HG03378 (cell line): ENCODE measurements at regions not wholly inside any gene's neighbourhood (a gene's known extent, or its start where the extent isn't known, plus 50 kb on each side); places are given as distances from the start of the nearest gene placed in this dataset.

Experiments used
- ATAC-seq: cut with Tn5 transposase; IDR thresholded peaks from one replicate; pipeline ENCODE4 v1.9.1; 2021; ENCODE audit warnings: mild to moderate bottlenecking, moderate library complexity; ENCODE audit not compliant: unreplicated experiment

DNA sequence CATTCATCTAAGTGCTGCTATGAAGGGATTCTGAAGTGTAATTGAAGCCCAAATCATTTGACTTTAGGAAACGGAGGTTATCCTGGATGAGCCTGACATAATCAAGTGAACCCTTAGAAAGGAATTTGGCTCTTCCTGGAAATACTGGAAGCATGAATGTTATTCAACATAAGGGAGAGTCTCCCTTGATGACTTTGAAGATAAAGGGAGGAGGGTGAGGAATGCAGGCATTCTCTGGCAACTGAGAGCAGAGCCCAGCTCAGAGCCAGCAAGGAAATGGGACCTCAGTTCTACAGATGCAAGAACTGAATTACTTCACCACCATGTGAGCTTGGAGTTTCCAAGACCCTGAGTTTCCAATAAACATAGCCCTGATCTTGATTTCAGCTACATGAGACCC, 168.2 kb downstream of the DLL1 start:
- ATAC-seq = no peak

DNA sequence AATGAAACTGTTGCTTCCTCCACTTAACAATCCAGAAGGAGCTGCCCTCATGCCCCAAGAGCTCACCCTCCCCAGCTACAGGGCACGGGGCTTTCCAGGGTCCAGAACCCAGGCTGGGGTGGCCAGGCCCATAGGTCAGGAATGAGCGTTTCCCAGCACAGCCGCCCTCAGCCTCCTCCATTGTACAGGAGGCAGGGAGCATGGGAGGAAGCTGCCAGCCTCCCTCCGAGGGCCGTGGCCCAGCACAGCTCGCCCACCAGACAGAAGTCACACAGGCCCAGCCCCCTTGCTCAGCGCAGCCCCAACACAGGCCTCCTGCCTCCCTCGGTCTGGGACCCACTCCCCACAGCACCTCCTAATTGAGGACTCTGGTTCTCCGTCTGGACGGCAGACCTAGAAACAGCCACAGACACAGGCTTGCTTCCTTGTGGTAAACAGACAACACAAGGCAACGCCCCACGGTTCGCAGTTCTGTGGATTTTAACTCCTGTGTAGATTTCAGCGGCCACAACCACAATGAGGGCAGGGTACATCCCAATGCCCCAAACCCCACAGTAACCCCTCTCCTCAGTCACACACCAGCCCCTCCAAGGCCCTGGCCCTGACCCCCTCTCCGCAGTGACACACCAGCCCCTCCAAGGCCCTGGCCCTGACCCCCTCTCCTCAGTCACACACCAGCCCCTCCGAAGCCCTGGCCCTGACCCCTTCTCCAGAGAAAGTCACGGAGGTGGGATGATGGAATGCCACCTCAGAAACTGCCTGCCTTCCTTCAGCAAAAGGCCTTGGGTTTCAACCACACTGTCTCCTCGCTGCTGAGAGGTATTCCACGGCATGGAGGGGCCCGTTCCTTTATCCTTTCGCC, 173.5 kb downstream of the DLL1 start:
- ATAC-seq = no peak

DNA sequence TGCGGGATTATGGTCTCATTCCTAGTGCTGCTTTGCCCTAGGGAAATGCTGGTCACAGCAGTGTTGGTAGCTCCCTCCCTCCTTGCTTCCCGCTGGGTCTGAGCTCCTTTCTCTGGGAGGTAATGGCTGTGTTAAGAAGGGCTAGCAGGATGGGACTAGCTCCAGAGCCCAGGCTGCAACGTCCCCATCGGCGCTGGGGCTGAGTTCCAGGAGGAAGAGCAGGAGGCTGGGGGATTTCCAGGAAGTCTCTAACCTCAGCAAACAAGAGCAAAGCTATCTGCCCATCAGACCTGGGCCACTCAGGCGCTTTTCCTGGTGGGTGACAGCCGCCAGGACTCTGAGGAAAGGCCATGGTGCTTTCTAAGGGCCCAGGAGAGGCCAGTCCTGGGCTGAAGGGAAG, 174.2 kb downstream of the DLL1 start:
- no peak for ATAC-seq

DNA sequence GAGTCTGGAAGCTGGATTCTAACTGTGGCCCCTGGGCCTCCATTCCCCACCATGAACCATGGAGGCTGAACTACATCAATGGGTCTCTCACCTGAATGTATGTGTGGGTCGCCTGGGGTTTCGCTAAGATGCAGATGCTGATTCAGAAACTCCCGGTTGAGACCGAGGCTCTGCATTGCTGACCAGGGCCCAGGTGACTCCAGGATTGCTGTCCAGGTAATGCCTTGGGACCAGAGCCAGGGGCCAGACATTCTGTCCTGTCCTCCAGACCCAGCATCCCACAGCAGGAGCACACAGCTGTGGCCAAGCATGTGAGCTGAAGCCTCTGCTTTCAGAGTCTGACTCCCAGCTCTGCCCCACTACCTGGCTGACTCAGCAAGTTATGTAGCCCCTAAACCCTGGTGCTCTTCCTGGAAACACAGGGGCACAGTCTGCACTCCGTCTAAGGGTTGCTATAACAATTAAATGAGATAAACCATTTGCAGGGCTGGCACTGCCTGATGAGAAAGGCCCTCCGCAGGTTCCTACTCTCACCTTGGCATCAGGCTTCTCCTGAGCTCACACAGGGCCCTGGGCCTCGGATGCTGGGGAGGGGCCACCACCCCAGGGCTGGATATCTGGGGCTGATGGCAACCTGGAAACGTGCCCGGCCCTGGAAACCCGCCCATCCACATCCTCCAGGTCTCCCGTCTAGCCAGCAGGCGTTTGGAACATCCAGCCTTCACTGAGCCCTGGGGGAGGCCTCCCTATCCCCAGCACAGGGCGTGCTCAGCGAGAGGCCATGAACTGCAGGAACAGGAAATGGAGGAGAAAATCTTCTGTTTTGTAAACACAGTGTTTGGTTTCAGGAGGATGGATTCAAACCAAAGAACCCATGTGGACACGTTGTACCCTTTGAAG, 175.7 kb downstream of the DLL1 start:
- no peak for ATAC-seq

DNA sequence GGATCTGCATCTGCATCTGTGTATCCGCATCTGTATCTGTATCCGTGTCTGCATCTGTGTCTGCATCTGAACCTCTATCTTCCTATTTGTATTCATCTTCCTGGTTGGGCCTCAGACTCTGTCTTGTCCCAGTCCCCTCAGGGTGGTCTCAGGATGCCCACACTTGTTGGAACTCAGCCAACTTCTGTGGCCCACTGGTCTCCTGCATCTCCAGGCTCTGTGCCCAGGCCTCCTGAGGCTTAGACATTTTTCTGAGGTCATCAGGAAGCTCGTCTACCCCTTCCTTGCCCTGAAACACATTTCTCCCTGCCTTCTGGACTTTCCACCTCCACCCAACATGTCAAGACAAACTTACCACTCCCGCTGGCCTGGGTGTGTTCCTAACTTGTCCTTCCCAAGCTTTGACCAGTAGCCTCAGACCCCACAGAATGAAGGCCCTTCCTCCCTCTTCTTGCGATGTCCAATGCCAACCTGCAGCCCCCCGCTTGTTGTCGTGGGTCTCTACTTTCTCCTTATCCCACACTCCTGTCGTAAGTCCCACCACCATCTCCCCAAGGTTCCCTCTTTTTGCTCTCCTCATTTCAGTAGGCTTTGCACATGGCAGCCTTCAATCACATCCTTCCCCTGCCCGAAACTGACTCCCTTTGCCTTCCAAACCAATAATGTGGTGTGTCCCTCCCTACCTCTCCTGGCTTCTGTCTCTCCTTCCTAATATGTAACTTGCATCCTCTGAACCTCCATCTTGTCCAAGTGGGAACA, 176.5 kb downstream of the DLL1 start:
- ATAC-seq = no peak

DNA sequence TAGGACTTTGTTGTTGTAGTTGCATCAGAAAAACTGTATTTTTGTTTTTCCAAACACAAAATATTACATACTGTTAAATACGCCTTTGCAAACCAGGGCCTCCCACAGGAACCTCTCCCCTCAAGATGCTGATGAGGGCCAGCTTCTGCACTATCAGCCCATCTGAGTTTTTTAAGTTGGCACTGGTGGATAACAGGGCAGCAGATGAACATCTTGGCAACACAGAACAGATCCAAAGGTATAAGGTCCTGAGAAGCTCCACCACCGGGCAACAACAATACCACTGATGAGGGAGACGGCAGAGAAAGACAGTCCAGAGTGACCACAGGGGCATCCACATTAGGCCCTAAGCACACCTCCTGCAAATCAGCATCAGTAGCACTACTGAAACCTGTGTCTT, 177.7 kb downstream of the DLL1 start:
- ATAC-seq = no peak

DNA sequence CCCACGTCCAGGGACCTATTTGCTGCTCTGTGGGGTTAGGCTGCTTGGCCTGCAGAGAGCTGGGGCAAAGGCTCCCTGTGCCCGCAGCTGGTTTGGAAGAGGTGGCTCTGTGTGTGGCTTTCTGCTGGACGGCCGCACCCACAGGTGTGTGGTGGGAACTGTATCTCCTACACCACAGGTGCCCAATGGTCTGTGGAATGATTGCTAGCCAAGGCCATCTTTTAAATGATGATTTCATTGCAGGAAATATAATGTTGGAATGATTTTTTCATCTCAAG, 178.4 kb downstream of the DLL1 start:
- ATAC-seq = no peak

DNA sequence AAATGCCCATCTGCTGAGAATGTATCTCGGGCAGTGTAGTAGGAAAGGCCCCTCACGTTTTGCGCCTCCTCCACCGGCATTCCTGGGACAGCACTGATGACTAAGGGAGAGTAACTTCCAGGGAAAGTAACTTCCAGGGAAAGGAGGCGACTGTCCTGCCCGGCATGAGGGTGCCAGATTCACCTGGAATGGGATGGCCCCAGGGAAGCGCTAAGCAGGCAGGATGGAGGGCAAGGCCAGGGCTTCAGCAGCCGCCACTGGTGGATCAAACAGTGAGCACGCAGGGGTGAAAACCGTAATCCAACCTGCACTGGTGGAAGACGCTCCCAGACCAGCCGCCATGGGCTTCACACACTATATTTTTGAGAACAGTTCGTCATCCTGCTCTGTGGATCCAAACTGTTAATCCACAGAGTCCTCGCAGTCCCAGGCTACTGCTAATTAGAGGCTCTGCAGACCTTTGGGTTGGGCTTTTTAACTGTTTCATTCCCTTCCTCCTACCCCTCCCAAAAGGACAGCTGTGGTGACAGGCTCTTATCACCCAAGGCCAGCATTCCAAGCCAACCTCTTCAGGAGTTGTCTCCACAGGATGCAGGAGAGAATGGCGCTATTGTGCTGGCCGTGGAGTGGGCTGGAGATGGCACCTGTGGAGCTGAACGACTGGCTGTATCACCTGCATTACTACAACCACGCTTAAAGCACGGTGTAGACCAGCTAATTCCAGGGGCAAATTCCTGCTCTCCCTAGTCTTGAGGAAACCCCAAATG, 178.9 kb downstream of the DLL1 start:
- no peak for ATAC-seq

DNA sequence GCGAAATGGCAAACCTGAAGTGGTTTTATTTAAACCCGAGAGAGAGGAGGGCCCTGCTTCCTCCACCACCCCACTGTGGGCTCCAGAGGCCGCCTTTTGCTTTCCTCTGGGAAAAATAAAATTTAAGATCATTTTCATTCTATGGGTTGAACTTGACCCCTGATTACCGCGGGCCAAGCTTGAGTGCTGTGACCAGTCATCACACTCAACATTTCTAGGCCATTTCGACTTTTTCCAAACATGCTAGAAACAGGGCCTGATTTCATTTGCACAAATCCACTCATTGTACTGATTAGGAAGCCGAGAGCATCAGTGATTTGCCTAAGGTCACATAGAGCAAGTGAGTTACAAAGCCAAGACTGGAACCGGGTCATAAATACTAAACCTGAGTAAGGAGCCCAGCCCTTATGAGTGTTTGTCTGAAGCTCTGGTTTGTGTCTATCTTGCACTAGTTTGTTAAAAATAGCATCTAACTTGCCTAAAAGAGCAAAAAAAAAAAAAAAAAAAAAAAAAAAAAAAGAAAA, 179.7 kb downstream of the DLL1 start:
- ATAC-seq = no peak

DNA sequence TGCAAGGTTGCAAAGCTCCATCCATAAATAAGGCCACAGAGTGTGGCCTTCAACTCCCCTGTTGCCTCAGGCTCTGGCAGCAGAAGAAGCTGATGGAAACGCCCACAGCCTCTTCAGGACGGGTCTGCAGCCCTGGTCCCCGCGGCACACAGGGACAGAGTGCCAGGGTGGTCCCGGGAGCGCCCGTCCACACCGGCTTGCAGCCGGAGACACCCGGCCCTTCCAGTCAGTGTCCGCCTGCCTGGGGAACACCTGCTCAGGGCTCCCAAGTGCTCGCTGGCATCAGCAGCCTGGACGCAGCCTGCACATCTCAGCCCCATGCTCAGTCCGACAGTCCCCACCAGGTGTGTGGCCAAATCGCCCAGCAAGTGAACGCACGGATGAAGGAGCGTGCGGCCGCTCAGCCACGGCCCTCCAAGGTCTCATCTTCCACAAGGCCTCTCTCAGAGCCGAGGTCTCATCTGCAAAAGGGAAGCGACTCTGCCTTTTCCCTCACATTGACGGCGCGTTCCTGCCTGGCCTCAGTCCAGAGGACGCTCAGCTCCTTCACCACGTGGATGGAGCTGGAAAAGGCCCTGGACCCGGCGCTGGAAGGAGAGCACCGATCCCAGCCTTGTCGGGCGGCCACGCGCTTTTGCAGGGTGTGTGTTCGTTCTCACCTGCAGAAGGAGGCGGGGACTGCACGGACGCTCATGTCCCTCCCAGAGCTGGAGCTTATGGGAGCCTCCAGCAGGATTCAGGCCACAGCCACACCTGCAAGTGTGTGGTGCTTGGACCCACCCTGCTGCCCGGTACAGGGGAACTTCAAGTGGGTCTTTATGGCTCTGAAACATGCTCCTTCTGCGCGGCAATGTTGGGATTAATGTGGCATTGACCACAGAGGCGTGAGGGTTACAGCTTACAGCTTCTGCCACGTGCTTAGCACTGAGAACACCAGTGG, 180.4 kb downstream of the DLL1 start:
- no peak for ATAC-seq

DNA sequence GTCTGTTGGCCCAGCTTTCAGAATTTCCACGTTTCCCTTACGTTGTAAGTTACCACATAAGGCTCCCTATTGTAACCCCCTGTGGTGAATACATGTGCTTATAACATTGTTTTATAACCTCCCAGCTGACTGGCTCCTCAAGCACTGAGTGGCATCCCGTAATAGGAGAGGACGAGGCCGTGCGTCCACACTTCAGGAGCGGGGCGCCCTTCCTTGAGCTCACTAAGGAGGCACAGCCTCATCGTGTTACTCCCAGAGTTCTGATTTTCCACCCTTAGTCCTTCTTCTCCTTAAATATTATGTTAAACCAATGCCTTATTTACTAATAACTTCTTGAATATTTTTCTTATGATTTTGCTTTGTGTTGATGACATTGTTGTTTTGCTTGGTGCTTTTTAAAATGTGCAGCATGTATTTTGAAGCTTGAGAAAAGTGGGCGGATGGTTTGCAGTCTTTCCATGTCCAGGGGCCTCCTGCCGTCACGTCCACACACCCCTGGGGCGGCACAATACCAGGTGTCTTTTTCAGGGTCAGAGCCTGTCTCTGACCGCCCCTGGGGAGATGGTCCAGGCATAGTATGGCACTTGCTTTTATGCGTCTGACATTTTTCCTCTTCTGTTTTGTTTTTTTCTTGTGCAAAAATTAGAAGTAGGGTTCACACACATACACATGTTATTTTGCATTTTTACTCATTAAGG, 181.8 kb downstream of the DLL1 start:
- ATAC-seq = no peak

DNA sequence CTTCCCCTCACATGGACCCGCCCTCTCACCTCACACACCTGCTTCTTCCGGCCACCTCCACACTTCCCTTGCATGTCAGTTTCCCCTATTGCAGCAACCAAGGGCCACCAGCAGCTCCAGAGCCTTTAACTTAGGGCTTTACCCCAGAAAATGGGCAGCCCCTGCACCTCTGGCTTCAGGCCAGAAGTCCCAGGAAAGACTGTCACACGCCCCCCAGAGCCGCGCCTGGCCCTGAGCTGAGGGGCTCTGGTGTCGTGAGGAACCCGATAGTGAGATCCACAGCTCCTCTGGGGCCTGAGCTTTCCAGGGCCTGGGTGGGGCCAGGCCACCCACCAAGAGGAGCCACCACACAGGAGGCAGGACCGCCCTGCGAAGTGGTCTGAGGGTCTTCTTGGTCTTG, 182.4 kb downstream of the DLL1 start:
- ATAC-seq = no peak

DNA sequence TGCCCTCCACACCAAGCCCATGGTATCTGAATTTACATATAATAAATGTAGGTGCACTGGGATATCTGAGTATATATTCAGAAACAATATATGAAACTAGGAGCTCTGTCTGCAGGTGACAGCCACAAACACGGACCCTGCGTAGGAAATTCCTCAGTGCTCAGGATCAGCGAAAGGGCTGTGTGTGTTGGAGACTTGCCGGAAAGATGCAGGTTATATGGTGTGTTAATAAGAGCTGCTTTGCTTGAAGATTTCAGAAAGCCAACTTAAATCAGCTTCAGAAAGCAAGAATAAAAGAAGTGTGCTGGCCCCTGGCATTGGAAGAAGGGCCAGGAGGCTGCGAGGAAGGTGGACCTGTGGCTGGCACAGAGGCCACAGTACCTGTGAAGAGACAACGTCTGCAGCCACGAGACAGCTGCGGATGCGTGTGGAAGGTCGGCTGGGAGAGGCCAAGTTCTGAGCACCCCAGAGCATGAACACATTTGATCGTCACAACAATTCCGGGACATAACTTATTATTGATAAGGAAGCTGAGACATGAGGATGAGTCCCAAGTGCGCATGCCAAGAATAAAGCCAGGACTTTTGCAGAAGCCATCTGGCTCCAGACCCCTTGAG, 183.2 kb downstream of the DLL1 start:
- ATAC-seq = no peak

DNA sequence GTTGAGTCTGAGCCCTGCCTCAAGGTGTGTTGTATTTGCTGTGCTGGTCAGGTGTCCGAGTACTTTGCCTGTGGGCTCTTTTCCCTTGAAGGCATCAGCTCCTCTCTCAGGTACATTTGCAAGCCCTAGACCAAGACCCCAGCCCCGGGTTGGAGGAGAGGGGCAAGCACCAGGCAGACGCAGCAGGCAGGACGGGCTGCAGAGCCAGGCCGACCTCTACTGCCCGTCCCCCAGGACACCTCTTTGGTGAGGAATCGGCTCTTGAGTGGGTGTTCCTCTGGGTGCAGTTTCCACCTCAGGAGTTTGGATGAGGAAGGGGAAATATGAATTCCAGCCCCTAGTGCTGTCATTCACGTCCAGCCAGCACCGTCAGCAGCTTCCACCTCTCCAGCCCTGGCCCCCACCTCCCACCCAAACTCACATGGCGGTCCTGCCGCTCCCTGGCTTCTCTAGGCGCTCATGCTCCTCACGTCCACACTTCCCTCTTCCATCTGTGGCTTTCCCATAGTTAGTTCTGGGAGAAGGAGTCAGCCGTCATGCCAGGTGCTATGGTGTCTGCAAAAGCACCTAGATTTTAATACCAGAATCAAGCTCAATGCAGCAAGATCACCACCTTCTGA, 183.9 kb downstream of the DLL1 start:
- no peak for ATAC-seq

DNA sequence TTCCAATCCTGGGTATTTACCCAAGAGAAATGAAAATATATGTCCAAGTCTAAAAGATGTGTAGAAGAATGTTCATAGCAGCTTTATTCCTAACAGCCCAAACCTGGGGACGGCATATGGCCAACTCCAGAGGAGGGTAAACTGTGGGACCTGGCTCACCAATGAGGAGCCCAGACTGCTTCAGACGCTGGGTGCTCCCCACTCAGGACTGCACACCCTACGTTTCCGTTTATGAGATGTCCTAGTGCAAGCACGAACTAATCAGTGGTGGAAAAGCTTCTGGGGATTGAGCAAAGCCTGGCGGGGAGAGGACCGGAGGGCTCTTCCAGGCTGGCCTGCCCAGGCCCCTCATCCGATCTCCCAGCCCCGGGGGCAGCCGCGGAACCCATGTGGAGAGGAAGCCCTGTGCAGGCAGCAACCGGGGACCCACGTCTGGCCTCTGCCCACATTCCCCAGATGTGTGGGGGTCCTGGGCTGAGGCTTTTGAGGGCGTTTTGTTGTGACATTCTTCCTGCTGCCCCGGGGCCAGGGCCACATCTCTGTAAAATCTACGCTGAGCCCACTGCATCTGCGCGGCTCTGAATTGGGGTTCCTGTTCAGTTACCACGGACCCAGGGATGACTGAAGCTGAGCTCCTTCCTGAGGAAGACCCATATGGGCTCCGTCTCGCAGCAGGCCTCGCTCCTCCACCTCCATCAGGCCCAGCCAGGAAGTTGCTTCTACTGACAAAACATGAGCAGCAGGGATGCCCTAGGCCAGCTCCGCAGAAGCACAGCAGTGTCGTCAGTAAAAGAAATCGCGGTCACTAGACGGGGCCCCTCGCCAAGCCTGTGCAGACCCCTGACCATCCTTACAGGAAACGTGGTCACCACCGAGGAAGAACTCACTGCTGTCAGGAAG, 188.0 kb downstream of the DLL1 start:
- no peak for ATAC-seq

DNA sequence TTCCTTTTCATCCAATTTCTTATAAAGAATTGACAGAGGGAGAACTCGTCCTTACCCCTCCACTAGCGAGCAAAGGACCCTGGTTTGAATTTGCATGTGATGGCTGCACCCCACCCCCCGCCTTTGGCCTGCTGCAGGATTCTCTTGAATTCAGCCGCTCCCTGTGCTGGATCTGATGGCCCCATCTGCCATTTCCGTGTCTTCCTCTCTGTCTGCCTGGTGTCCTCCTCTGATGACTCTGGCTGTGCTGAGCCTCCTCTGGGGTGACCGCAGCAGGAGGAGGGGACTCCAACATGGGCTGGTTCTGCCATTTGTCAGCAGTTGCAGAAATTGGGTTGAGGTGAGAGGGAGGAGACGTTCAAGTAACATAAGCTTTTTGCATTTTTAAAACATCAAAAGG, 188.8 kb downstream of the DLL1 start:
- ATAC-seq = no peak
